Upper lobe of left lung (tissue), 6 donors: ENCODE measurements at regions not wholly inside any gene's neighbourhood (a gene's known extent, or its start where the extent isn't known, plus 50 kb on each side); places are given as distances from the start of the nearest gene placed in this dataset.
A peak's percentile ranks its signal among the peaks of the same experiment; 100 is the strongest.
"Not testable (repeated sequence)": the region's sequence is repeated elsewhere in the genome, so short reads cannot be mapped to it uniquely, and the experiment has no call there.

Experiments
- ATAC-seq, 2 donors: fragments of 200-7000 bp; cut with Tn5 transposase; one replicate each; pipeline ENCODE4 v1.9.1; 2022; ENCODE audit warnings: mild to moderate bottlenecking in 2 of 2, moderate library complexity in 2 of 2; ENCODE audit not compliant: low FRiP score in 2 of 2
- DNase-seq, 2 donors: peaks; one replicate each; pipeline ENCODE4 v3.0.0-alpha.2; 2019 to 2020
- H3K27ac ChIP-seq, 4 donors: fragments of 200-600 bp; sonication (generic); one replicate each; pipeline ENCODE4 v1.5.1; 2016 to 2019
- H3K27me3 ChIP-seq, 4 donors: fragments of 200-600 bp; sonication (generic); one replicate each; pipeline ENCODE4 v1.5.1; 2017 to 2019
- H3K36me3 ChIP-seq, 4 donors: fragments of 200-600 bp; sonication (generic); one replicate each; pipeline ENCODE4 v1.5.1; 2016 to 2019
- H3K4me1 ChIP-seq, 4 donors: fragments of 200-600 bp; sonication (generic); one replicate each; pipeline ENCODE4 v1.5.1; 2018 to 2019
- H3K4me3 ChIP-seq, 4 donors: fragments of 200-600 bp; sonication (generic); one replicate each; pipeline ENCODE4 v1.5.1; 2017 to 2019; ENCODE audit warnings: mild to moderate bottlenecking in 2 of 4, moderate library complexity in 1 of 4
- H3K9me3 ChIP-seq, 4 donors: fragments of 200-600 bp; sonication (generic); one replicate each; pipeline ENCODE4 v1.5.1; 2018 to 2019
- EP300 ChIP-seq, 4 donors: sonication (generic); formaldehyde crosslinking; IDR thresholded peaks; one replicate each; pipeline ENCODE4 v1.5.1; 2017; ENCODE audit warnings: antibody characterized with exemption in 4 of 4, control low read depth in 2 of 4
- POLR2A ChIP-seq, 4 donors: fragments of 450-650 bp; IDR thresholded peaks; one replicate each; pipeline ENCODE4 v1.5.1; 2016 to 2017; ENCODE audit warnings: antibody characterized with exemption in 4 of 4, mild to moderate bottlenecking in 2 of 4
- POLR2AphosphoS5 ChIP-seq, 2 donors: sonication (generic); formaldehyde crosslinking; IDR thresholded peaks; one replicate each; pipeline ENCODE4 v1.5.1; 2017; ENCODE audit warnings: antibody characterized with exemption in 2 of 2
- WGBS, 2 donors: methylation state at CpG; one replicate each; pipeline ENCODE4 v1.1.5; 2017 to 2018; 5-methylcytosine and 5-hydroxymethylcytosine counted together
- TF ChIP-seq, protein P1 (sequence below), 6 experiments: fragments of 450-650 bp in 4 of 6; fragments of 200-600 bp in 2 of 6; sonication (generic) in 2 of 6; IDR thresholded peaks; one replicate each; pipeline ENCODE4 v1.5.1; 2016 to 2019; ENCODE audit warnings: antibody characterized with exemption in 6 of 6
- donor health status: DM: no; HTN: no; CAD: no; lungs with moderate emphysema.
- donor health status: DM: no; HTN: yes; CAD: no; lungs with severe emphysema.

DNA sequence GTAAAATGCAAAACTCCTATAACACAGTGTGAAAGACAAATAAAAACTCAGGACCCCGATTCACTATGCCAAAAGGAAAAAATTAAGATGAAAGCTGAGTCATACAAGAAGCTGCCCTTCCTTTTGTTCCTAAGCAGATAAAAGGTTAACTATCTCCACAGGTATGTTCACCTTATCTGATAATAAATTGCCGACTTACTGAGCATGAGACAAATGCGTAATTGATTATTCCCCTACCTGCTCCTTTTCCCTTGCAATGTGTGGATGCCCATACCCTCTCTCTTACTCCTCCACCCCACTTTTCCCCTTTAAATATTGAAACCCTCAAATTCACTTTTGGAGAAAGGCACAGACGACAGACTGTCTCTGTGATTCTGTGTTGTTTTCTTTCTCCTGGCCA lies 148.6 kb upstream of the TMEM260 start:
- Histone ChIP-seq H3K4me1 (no peaks in the 10 kb centered on the region), H3K27ac (no peak overlapping the region), H3K36me3 (no peaks in the 10 kb centered on the region), H3K4me3 (no peak overlapping the region), H3K27me3 (no peaks in the 10 kb centered on the region), H3K9me3 (no peaks in the 10 kb centered on the region)
- TF ChIP-seq, protein P1, sequence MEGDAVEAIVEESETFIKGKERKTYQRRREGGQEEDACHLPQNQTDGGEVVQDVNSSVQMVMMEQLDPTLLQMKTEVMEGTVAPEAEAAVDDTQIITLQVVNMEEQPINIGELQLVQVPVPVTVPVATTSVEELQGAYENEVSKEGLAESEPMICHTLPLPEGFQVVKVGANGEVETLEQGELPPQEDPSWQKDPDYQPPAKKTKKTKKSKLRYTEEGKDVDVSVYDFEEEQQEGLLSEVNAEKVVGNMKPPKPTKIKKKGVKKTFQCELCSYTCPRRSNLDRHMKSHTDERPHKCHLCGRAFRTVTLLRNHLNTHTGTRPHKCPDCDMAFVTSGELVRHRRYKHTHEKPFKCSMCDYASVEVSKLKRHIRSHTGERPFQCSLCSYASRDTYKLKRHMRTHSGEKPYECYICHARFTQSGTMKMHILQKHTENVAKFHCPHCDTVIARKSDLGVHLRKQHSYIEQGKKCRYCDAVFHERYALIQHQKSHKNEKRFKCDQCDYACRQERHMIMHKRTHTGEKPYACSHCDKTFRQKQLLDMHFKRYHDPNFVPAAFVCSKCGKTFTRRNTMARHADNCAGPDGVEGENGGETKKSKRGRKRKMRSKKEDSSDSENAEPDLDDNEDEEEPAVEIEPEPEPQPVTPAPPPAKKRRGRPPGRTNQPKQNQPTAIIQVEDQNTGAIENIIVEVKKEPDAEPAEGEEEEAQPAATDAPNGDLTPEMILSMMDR (IDR thresholded peaks at IDR 0.05) = no peak
- no peak for TF ChIP-seq POLR2AphosphoS5 (IDR thresholded peaks at IDR 0.05)
- TF ChIP-seq EP300 (IDR thresholded peaks at IDR 0.05) = no peak
- TF ChIP-seq POLR2A (IDR thresholded peaks at IDR 0.05) = no peak
- WGBS, 2 donors = 73 to 76% methylated on average over 4 of the region's 4 CpGs
- no peak for ATAC-seq
- DNase-seq = no peak

DNA sequence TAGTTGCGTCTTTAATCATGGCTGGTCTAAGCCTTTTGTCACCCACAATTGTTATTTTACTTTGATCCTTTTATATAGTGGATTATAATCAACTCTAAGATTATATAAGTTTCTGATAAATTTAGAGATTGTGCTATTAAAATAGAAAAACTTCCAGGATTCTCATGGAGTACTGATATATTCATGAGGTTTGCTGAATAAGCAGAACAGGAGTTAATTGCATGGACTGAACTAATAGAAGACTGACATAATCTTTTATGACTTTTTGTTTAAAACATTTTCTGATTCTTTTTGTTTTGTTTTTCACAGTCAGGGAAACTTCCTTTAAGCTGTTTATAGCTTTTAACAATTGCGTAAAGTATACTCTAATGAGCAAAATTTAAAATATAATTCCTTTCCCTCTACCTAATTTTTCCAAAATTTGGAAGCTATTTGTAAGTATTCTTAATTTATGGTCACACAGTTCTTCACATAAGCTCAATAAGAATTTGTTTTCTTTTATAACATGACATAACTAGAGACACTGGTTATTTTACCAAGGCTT lies 129.9 kb upstream of the TMEM260 start:
- Histone ChIP-seq H3K27me3 (no peaks in the 10 kb centered on the region), H3K9me3 (no peaks in the 10 kb centered on the region), H3K27ac (no peak overlapping the region), H3K36me3 (no peaks in the 10 kb centered on the region), H3K4me1 (no peaks in the 10 kb centered on the region), H3K4me3 (no peak overlapping the region)
- DNase-seq (no peak), ATAC-seq (no peak)
- TF ChIP-seq POLR2AphosphoS5 (IDR thresholded peaks at IDR 0.05) (no peak), POLR2A (IDR thresholded peaks at IDR 0.05) (no peak), EP300 (IDR thresholded peaks at IDR 0.05) (no peak)
- TF ChIP-seq, protein P1 (IDR thresholded peaks at IDR 0.05) = no peak
- 97 to 100% methylated on average over 2 of the region's 2 CpGs for WGBS, 2 donors

DNA sequence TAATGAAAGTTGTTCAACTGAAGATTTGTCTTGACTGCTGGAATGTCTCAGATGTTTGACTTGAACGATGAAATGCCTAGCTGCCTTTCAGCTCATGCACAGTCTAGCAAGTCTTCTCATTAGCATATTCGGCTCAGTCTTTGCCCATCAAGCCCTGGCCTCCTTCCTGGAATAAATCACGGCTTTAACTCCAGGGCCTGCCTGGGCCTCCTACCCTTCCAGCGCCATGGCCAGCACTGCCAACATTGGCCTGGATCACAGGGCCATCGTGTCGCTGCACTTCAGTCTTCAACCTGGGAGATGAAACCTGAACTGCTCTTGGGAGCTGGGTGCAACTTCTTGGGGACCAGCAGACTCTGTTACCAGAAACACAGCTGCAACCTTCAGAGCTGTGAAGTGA lies 126.7 kb upstream of the TMEM260 start:
- Histone ChIP-seq H3K9me3 (no peaks in the 10 kb centered on the region), H3K4me1 (no peaks in the 10 kb centered on the region), H3K27ac (no peak overlapping the region), H3K27me3 (no peaks in the 10 kb centered on the region), H3K4me3 (no peak overlapping the region), H3K36me3 (no peaks in the 10 kb centered on the region)
- ATAC-seq (no peak), DNase-seq (peak in 1 of 2 donors; percentile 18)
- TF ChIP-seq POLR2AphosphoS5 (IDR thresholded peaks at IDR 0.05) (no peak), EP300 (IDR thresholded peaks at IDR 0.05) (no peak), POLR2A (IDR thresholded peaks at IDR 0.05) (no peak)
- TF ChIP-seq, protein P1 (IDR thresholded peaks at IDR 0.05) = no peak
- 68 to 88% methylated on average over 2 to 6 of the region's 6 CpGs for WGBS, 2 donors

DNA sequence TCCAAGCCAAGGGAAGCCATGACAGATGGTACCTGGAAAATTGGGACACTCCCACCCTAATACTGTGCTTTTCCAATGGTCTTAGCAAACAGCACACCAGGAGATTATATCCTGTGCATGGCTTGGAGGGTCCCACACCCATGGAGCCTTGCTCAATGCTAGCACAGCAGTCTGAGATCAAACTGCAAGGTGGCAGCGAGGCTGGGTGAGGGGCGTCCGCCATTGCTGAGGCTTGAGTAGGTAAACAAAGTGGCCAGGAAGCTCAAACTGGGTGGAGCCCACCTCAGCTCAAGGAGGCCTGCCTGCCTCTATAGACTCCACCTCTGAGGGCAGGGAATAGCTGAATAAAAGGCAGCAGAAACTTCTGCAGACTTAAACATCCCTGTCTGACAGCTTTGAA lies 124.9 kb upstream of the TMEM260 start:
- 97 to 100% methylated on average over 3 of the region's 3 CpGs for WGBS, 2 donors
- H3K4me3 ChIP-seq, H3K27me3 ChIP-seq, H3K4me1 ChIP-seq, H3K36me3 ChIP-seq, ATAC-seq, DNase-seq, H3K27ac ChIP-seq, H3K9me3 ChIP-seq: not testable (repeated sequence)

DNA sequence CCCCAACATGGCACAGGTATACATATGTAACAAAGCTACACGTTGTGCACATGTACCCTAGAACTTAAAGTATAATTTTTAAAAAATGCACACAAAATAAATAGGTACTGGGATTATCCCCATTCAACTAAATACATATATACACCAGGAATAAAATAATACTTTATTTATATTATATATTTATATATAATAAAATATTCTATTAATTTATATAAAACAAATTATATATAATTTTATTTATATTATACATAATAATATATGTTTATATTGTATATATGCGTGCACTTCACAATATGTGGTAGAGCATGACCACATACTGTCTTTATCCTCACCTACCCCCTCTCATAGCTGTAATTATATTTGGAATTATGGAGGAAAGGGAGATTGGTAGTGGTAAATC lies 119.1 kb upstream of the TMEM260 start:
- TF ChIP-seq EP300 (IDR thresholded peaks at IDR 0.05) (no peak), POLR2A (IDR thresholded peaks at IDR 0.05) (no peak), POLR2AphosphoS5 (IDR thresholded peaks at IDR 0.05) (no peak)
- TF ChIP-seq, protein P1 (IDR thresholded peaks at IDR 0.05) = no peak
- DNase-seq (no peak), ATAC-seq (no peak)
- H3K27ac ChIP-seq = no peak overlapping the region
- 91 to 94% methylated on average over 2 of the region's 2 CpGs for WGBS, 2 donors
- no peaks in the 10 kb centered on the region for H3K36me3 ChIP-seq
- no peaks in the 10 kb centered on the region for H3K9me3 ChIP-seq
- no peaks in the 10 kb centered on the region for H3K4me1 ChIP-seq
- H3K4me3 ChIP-seq = no peak overlapping the region
- no peaks in the 10 kb centered on the region for H3K27me3 ChIP-seq
